ENCODE measurements at regions not wholly inside any gene's neighbourhood (a gene's known extent, or its start where the extent isn't known, plus 50 kb on each side); places are given as distances from the start of the nearest gene placed in this dataset.

DNA sequence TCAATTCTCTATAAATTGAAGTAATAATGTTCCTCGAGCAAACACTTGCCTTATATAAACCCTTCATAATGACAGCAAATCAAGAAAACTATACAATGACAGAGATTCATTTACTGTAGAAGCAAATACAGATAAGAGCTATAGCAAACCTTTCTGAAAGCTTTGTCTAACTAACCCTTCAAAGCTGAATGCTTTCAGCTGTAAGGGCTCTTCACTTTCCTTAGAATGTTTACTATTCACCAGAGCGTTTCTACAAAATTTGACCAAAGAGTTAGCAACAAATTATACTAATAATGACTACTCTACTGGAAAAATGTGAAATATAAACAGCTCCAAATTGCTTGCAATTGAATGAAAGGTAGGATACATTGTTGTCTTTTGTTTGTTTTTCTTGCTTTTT, 218.1 kb downstream of the SLITRK5 start:
- ChIA-PET POLR2A (no interaction called here), CTCF (no interaction called here)
- H3K27me3 ChIP-seq (replicated peaks in 2 of 5; ENCODE audit: control insufficient read depth in 4 of 5, insufficient read depth in 5 of 5, low read length in 4 of 5) = no peaks in the 10 kb centered on the region
- no CpG with 5 or more reads among the region's 2 CpGs for WGBS (ENCODE audit: insufficient coverage)
- no peaks in the 10 kb centered on the region for H3K4me1 ChIP-seq (ENCODE audit: control extremely low read depth in 1 of 4, control insufficient read depth in 4 of 4, insufficient read depth in 4 of 4, low read length in 3 of 4)
- H3K4me3 ChIP-seq (ENCODE audit: control insufficient read depth in 1 of 7, extremely low read depth in 1 of 7, insufficient read depth in 4 of 7, low read depth in 2 of 7, low read length in 6 of 7) = no peak overlapping the region
- H3K27ac ChIP-seq (ENCODE audit: insufficient read depth in 1 of 2, low read depth in 1 of 2, low read length in 2 of 2, poor library complexity in 1 of 2, severe bottlenecking in 2 of 2) = no peak overlapping the region
- H3K9me3 ChIP-seq (ENCODE audit: control extremely low read depth in 1 of 5, control insufficient read depth in 4 of 5, insufficient read depth in 2 of 5, low read depth in 1 of 5, low read length in 4 of 5) = peaks cover 0 to 3% (median 0%) of the 10 kb centered on the region in 5 experiments
- H3K36me3 ChIP-seq (ENCODE audit: control insufficient read depth in 4 of 4, insufficient read depth in 4 of 4, low read length in 3 of 4) = no peaks in the 10 kb centered on the region
- no peak for DNase-seq

DNA sequence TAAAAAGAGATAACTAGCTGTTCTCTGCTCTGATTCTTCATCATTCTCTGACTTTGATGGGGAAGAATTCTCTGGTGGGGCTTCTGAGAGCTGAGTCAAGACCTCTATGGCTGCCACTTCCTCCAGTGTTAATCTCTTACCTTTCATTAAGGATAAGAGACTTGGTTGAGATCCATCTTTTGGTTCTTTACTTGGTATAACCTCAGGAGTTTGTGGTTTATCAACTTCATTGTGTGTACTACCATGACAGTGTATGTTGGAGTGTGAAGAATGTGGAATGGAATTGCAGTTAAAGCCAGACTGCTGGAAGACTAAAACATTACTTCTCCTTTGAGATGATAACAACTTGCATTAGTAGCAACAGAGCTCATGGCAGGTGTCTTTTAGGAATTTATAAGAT, 222.0 kb downstream of the SLITRK5 start:
- no peak for DNase-seq
- CTCF ChIA-PET = interaction anchor here (1.4 kb wide), 1 partner anchor 9 kb away, joined by 3 read pairs; no protein-coding TSS in a partner anchor
- POLR2A ChIA-PET = no interaction called here

DNA sequence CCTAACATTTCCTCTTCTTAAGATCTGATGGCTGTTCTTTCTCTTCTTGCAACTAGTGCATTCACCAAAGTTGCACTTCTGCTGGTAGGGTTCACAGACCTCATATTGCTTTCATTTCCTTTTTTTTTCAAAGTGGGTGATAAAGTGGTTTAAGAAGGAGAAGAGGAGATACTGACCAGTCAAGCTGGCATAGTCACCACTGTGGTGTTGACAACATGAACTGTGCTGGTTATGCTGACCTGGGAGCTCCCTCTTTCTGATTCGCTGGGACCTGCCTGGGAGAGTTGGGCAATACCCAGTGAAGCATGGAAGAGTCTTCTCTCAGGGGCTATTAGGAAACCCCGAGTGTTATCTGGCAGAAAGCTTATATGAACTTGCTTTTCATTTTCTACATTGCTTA, 222.9 kb downstream of the SLITRK5 start:
- Histone ChIP-seq H3K4me3 (ENCODE audit: control insufficient read depth in 1 of 7, extremely low read depth in 1 of 7, insufficient read depth in 4 of 7, low read depth in 2 of 7, low read length in 6 of 7) (no peak overlapping the region), H3K9me3 (ENCODE audit: control extremely low read depth in 1 of 5, control insufficient read depth in 4 of 5, insufficient read depth in 2 of 5, low read depth in 1 of 5, low read length in 4 of 5) (peaks cover 0 to 3% (median 0%) of the 10 kb centered on the region in 5 experiments), H3K27ac (ENCODE audit: insufficient read depth in 1 of 2, low read depth in 1 of 2, low read length in 2 of 2, poor library complexity in 1 of 2, severe bottlenecking in 2 of 2) (no peak overlapping the region), H3K36me3 (ENCODE audit: control insufficient read depth in 4 of 4, insufficient read depth in 4 of 4, low read length in 3 of 4) (no peaks in the 10 kb centered on the region), H3K27me3 (replicated peaks in 2 of 5; ENCODE audit: control insufficient read depth in 4 of 5, insufficient read depth in 5 of 5, low read length in 4 of 5) (no peaks in the 10 kb centered on the region), H3K4me1 (ENCODE audit: control extremely low read depth in 1 of 4, control insufficient read depth in 4 of 4, insufficient read depth in 4 of 4, low read length in 3 of 4) (no peaks in the 10 kb centered on the region)
- DNase-seq = no peak
- 94% methylated on average over 2 of the region's 2 CpGs for WGBS (ENCODE audit: insufficient coverage)
- ChIA-PET POLR2A (interaction anchor here (0.6 kb wide), 1 partner anchor 1891 kb away, joined by 4 read pairs; no protein-coding TSS in a partner anchor), CTCF (interaction anchor here (1.4 kb wide), 1 partner anchor 8 kb away, joined by 3 read pairs; no protein-coding TSS in a partner anchor)

More for the DNA sequence above, 222.0 kb downstream of the SLITRK5 start:
- Histone ChIP-seq H3K9me3 (ENCODE audit: control extremely low read depth in 1 of 5, control insufficient read depth in 4 of 5, insufficient read depth in 2 of 5, low read depth in 1 of 5, low read length in 4 of 5) (peaks cover 0 to 3% (median 0%) of the 10 kb centered on the region in 5 experiments), H3K36me3 (ENCODE audit: control insufficient read depth in 4 of 4, insufficient read depth in 4 of 4, low read length in 3 of 4) (no peaks in the 10 kb centered on the region), H3K27me3 (replicated peaks in 2 of 5; ENCODE audit: control insufficient read depth in 4 of 5, insufficient read depth in 5 of 5, low read length in 4 of 5) (no peaks in the 10 kb centered on the region), H3K4me3 (ENCODE audit: control insufficient read depth in 1 of 7, extremely low read depth in 1 of 7, insufficient read depth in 4 of 7, low read depth in 2 of 7, low read length in 6 of 7) (no peak overlapping the region), H3K27ac (ENCODE audit: insufficient read depth in 1 of 2, low read depth in 1 of 2, low read length in 2 of 2, poor library complexity in 1 of 2, severe bottlenecking in 2 of 2) (no peak overlapping the region), H3K4me1 (ENCODE audit: control extremely low read depth in 1 of 4, control insufficient read depth in 4 of 4, insufficient read depth in 4 of 4, low read length in 3 of 4) (no peaks in the 10 kb centered on the region)

DNA sequence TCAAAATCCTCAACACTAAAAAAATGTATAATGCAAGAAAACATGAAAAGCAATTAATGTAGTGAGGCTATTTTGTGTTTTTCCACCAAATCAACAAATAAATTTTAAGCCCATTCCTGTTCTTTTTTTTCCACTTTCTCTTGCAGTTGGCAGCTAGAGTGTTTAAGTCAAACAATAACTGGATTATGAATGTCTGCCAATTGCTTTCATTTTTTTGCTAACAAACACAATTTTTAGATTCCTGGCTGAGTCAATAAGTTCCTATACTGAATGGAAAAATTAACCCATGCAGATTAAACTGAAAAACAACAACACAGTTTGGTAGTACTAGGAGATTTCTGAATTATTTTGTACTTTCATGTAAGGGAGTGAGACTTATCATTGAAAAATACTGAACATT, 232.4 kb downstream of the SLITRK5 start:
- CTCF ChIA-PET = no interaction called here
- H3K9me3 ChIP-seq (ENCODE audit: control extremely low read depth in 1 of 5, control insufficient read depth in 4 of 5, insufficient read depth in 2 of 5, low read depth in 1 of 5, low read length in 4 of 5) = no peaks in the 10 kb centered on the region
- H3K27me3 ChIP-seq (replicated peaks in 2 of 5; ENCODE audit: control insufficient read depth in 4 of 5, insufficient read depth in 5 of 5, low read length in 4 of 5) = no peaks in the 10 kb centered on the region
- POLR2A ChIA-PET = no interaction called here
- no peaks in the 10 kb centered on the region for H3K36me3 ChIP-seq (ENCODE audit: control insufficient read depth in 4 of 4, insufficient read depth in 4 of 4, low read length in 3 of 4)
- no peak for DNase-seq
- no peaks in the 10 kb centered on the region for H3K4me1 ChIP-seq (ENCODE audit: control extremely low read depth in 1 of 4, control insufficient read depth in 4 of 4, insufficient read depth in 4 of 4, low read length in 3 of 4)
- no peak overlapping the region for H3K4me3 ChIP-seq (ENCODE audit: control insufficient read depth in 1 of 7, extremely low read depth in 1 of 7, insufficient read depth in 4 of 7, low read depth in 2 of 7, low read length in 6 of 7)
- H3K27ac ChIP-seq (ENCODE audit: insufficient read depth in 1 of 2, low read depth in 1 of 2, low read length in 2 of 2, poor library complexity in 1 of 2, severe bottlenecking in 2 of 2) = no peak overlapping the region

DNA sequence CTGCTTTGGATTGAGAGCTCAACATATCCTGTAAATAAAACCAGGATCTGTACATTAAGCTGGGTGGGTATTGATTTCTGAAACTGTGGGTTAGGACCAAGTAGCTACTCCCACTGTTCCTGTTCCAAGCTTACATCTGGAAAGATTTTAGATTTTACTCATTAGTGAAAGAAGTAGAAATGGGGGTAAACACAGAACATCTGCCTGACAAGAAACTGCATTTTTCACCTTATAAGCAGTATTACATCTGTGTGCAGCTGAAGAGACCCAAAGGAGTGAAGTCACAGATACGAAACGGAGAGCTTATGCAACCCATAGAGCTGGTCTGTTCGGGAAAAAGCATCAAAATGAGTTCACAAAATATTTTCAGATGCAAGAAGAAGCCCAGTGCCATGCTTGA, 235.2 kb downstream of the SLITRK5 start:
- 85% methylated on average over 3 of the region's 3 CpGs for WGBS (ENCODE audit: insufficient coverage)
- ChIA-PET CTCF (no interaction called here), POLR2A (no interaction called here)
- H3K36me3 ChIP-seq (ENCODE audit: control insufficient read depth in 4 of 4, insufficient read depth in 4 of 4, low read length in 3 of 4) = no peaks in the 10 kb centered on the region
- DNase-seq = no peak
- no peak overlapping the region for H3K27ac ChIP-seq (ENCODE audit: insufficient read depth in 1 of 2, low read depth in 1 of 2, low read length in 2 of 2, poor library complexity in 1 of 2, severe bottlenecking in 2 of 2)
- H3K4me3 ChIP-seq (ENCODE audit: control insufficient read depth in 1 of 7, extremely low read depth in 1 of 7, insufficient read depth in 4 of 7, low read depth in 2 of 7, low read length in 6 of 7) = no peak overlapping the region
- H3K9me3 ChIP-seq (ENCODE audit: control extremely low read depth in 1 of 5, control insufficient read depth in 4 of 5, insufficient read depth in 2 of 5, low read depth in 1 of 5, low read length in 4 of 5) = no peaks in the 10 kb centered on the region
- no peaks in the 10 kb centered on the region for H3K4me1 ChIP-seq (ENCODE audit: control extremely low read depth in 1 of 4, control insufficient read depth in 4 of 4, insufficient read depth in 4 of 4, low read length in 3 of 4)
- H3K27me3 ChIP-seq (replicated peaks in 2 of 5; ENCODE audit: control insufficient read depth in 4 of 5, insufficient read depth in 5 of 5, low read length in 4 of 5) = no peaks in the 10 kb centered on the region

DNA sequence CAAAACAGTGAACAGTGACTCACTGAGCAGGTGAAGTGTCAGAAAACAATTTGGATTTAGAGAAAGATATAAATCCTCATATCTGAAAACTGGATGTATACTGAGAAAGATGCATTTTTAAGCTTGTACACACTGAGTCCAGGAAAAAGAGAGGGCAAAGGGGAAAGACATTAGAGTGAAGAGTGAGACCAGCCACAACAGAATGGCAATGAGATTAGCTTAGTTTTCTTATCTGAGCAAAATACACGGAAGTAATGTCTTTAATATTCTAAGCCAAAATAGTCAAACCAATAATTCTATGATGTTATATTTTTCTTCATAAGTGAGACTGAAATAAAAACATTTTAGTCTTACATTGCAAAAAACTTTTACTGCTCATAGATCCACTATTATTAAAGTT, 236.0 kb downstream of the SLITRK5 start:
- POLR2A ChIA-PET = no interaction called here
- peaks cover 0 to 2% (median 0%) of the 10 kb centered on the region in 5 experiments for H3K9me3 ChIP-seq (ENCODE audit: control extremely low read depth in 1 of 5, control insufficient read depth in 4 of 5, insufficient read depth in 2 of 5, low read depth in 1 of 5, low read length in 4 of 5)
- H3K27ac ChIP-seq (ENCODE audit: insufficient read depth in 1 of 2, low read depth in 1 of 2, low read length in 2 of 2, poor library complexity in 1 of 2, severe bottlenecking in 2 of 2) = no peak overlapping the region
- no peak overlapping the region for H3K4me3 ChIP-seq (ENCODE audit: control insufficient read depth in 1 of 7, extremely low read depth in 1 of 7, insufficient read depth in 4 of 7, low read depth in 2 of 7, low read length in 6 of 7)
- DNase-seq = no peak
- no CpG with 5 or more reads among the region's 1 CpG for WGBS (ENCODE audit: insufficient coverage)
- no peaks in the 10 kb centered on the region for H3K4me1 ChIP-seq (ENCODE audit: control extremely low read depth in 1 of 4, control insufficient read depth in 4 of 4, insufficient read depth in 4 of 4, low read length in 3 of 4)
- H3K27me3 ChIP-seq (replicated peaks in 2 of 5; ENCODE audit: control insufficient read depth in 4 of 5, insufficient read depth in 5 of 5, low read length in 4 of 5) = no peaks in the 10 kb centered on the region
- CTCF ChIA-PET = no interaction called here
- H3K36me3 ChIP-seq (ENCODE audit: control insufficient read depth in 4 of 4, insufficient read depth in 4 of 4, low read length in 3 of 4) = no peaks in the 10 kb centered on the region

DNA sequence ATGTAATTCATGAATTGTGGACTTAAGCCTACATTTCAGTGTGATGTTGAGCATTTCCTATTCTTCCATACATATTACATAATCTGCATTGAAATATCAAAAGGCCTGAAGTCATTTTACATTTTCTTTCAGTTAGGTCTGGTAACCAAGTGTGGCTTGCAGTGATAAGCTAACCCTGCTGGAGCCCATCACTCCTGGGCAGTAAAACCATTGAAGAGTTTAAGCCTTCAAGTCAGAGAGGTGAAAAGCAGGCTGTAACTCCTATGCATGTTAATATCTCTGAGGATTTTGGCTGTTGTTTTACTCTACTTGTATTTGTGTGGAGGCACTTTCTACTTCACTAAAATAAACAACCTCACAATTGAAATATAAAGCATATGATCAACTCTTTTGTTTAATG, 248.8 kb downstream of the SLITRK5 start:
- no peak overlapping the region for H3K4me3 ChIP-seq (ENCODE audit: control insufficient read depth in 1 of 7, extremely low read depth in 1 of 7, insufficient read depth in 4 of 7, low read depth in 2 of 7, low read length in 6 of 7)
- H3K27ac ChIP-seq (ENCODE audit: insufficient read depth in 1 of 2, low read depth in 1 of 2, low read length in 2 of 2, poor library complexity in 1 of 2, severe bottlenecking in 2 of 2) = no peak overlapping the region
- ChIA-PET POLR2A (no interaction called here), CTCF (no interaction called here)
- no peak for DNase-seq
- no peaks in the 10 kb centered on the region for H3K4me1 ChIP-seq (ENCODE audit: control extremely low read depth in 1 of 4, control insufficient read depth in 4 of 4, insufficient read depth in 4 of 4, low read length in 3 of 4)
- no peaks in the 10 kb centered on the region for H3K9me3 ChIP-seq (ENCODE audit: control extremely low read depth in 1 of 5, control insufficient read depth in 4 of 5, insufficient read depth in 2 of 5, low read depth in 1 of 5, low read length in 4 of 5)
- no peaks in the 10 kb centered on the region for H3K36me3 ChIP-seq (ENCODE audit: control insufficient read depth in 4 of 4, insufficient read depth in 4 of 4, low read length in 3 of 4)
- no peaks in the 10 kb centered on the region for H3K27me3 ChIP-seq (replicated peaks in 2 of 5; ENCODE audit: control insufficient read depth in 4 of 5, insufficient read depth in 5 of 5, low read length in 4 of 5)
